ENCODE measurements at regions not wholly inside any gene's neighbourhood (a gene's known extent, or its start where the extent isn't known, plus 50 kb on each side); places are given as distances from the start of the nearest gene placed in this dataset.

DNA sequence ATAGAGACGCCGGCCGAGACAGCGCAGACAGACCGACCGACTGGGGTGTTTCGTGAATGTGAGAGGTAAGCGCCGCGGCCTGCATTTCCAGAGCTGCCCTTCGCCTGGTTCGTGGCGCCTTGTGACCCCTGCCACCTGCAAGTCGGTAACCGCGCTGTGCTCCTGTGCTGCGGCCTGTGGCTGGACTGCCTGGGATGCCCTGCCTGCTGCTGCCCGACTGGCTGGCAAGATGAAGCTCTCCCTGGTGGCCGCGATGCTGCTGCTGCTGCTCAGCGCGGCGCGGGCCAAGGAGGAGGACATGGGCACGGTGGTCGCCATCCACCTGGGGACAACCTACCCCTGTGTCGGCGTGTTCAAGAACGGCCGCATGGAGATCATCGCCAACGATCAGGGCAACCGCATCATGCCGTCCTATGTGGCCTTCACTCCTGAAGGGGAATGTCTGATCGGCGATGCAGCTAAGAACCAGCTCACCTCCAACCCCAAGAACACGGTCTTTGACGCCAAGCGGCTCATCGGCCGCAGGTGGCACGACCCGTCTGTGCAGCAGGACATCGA, 150.8 kb downstream of the RRAGC start:
- no peaks in the 10 kb centered on the region for H3K27me3 ChIP-seq
- DNase-seq (ENCODE audit: low read depth in 1 of 2, low spot score in 1 of 2), result no peak
- H3K4me3 ChIP-seq, result no peak overlapping the region
- H3K27ac ChIP-seq, result no peak overlapping the region
- no peaks in the 10 kb centered on the region for H3K4me1 ChIP-seq (ENCODE audit: low read depth)
- TF ChIP-seq, protein P1, sequence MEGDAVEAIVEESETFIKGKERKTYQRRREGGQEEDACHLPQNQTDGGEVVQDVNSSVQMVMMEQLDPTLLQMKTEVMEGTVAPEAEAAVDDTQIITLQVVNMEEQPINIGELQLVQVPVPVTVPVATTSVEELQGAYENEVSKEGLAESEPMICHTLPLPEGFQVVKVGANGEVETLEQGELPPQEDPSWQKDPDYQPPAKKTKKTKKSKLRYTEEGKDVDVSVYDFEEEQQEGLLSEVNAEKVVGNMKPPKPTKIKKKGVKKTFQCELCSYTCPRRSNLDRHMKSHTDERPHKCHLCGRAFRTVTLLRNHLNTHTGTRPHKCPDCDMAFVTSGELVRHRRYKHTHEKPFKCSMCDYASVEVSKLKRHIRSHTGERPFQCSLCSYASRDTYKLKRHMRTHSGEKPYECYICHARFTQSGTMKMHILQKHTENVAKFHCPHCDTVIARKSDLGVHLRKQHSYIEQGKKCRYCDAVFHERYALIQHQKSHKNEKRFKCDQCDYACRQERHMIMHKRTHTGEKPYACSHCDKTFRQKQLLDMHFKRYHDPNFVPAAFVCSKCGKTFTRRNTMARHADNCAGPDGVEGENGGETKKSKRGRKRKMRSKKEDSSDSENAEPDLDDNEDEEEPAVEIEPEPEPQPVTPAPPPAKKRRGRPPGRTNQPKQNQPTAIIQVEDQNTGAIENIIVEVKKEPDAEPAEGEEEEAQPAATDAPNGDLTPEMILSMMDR (IDR thresholded peaks at IDR 0.05; ENCODE audit: low read depth, low read length), result no peak
- H3K36me3 ChIP-seq, result no peaks in the 10 kb centered on the region
- no peaks in the 10 kb centered on the region for H3K9me3 ChIP-seq (ENCODE audit: low read depth)

DNA sequence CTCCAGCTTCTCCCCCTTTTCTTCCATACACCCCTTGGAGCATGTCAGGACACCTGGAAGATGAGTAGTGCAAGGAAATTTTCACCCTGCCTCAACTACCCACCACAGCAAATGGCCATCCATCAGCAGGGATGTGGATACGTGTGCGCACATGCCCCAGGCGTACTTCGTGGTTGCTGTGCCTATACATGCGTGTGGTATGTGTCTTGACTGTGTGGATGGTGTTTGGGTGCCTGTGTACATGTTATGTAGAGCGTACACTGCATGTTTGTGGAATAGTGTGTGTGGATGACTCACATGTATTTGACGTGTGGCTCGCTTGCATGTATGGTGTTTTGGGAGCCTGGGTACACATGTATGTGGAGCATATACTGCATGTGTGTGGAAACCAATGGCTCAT, 158.5 kb downstream of the RRAGC start:
- Histone ChIP-seq H3K27me3 (no peaks in the 10 kb centered on the region), H3K4me1 (ENCODE audit: low read depth) (no peaks in the 10 kb centered on the region), H3K9me3 (ENCODE audit: low read depth) (no peaks in the 10 kb centered on the region), H3K27ac (no peak overlapping the region), H3K36me3 (no peaks in the 10 kb centered on the region), H3K4me3 (no peak overlapping the region)
- no peak for DNase-seq (ENCODE audit: low read depth in 1 of 2, low spot score in 1 of 2)
- TF ChIP-seq, protein P1 (IDR thresholded peaks at IDR 0.05; ENCODE audit: low read depth, low read length), result no peak

DNA sequence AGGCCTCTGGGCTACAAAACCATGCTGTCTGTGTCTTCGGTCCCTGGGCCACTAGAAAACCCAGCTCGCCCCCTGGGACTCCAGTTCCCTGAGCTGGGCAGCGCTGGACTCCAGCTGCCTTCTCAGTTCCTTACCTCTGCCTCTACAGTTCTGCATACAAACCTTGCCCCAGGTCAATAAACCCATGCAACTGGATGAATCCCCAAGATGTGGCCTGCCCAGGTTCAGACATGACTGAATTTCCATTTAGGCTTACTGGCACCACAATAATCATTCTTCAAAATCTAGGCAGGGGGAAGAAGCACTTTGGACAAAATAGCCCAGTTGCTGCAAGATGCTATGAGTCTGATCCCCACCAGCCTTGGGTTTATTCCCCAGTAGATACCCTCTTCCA, 159.5 kb downstream of the RRAGC start:
- Histone ChIP-seq H3K27ac (no peak overlapping the region), H3K9me3 (ENCODE audit: low read depth) (no peaks in the 10 kb centered on the region), H3K27me3 (no peaks in the 10 kb centered on the region), H3K4me1 (ENCODE audit: low read depth) (no peaks in the 10 kb centered on the region), H3K4me3 (no peak overlapping the region), H3K36me3 (no peaks in the 10 kb centered on the region)
- TF ChIP-seq, protein P1 (IDR thresholded peaks at IDR 0.05; ENCODE audit: low read depth, low read length), result no peak
- DNase-seq (ENCODE audit: low read depth in 1 of 2, low spot score in 1 of 2), result no peak

DNA sequence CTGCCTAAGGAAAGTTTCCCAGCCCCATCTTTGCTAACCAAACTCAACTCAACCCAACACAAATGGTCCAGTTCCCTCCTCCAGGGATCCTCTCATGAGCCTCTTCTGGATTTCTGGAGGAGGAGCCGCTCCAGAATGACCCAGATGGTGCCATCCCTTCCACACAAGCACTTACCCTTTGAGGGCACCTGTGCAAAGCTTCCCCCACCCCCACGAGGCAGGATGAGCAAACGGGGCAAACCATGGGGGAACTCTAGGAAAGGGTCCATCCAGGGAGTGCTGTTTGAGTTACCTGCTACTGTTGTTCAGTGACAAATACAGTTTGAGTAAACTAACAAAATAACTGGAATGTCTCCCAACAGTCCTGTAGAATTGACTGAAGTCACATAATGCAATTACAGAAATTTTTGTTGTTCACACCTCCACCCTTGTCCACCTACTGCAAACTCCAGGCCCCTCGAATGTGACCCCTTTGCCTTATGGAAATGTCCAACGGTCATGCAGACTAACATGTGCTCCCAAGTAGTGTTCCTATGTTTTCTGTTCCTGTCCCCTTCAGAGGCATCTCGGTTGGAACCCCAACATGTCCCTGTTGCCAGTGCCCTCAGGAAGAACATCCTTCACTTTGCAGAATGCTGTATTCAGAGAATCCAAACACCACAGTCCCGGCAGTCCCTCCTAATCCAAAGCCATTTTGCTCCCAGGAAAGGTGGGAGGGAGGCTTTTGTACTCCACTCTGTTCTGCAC, 160.1 kb downstream of the RRAGC start:
- Histone ChIP-seq H3K27ac (no peak overlapping the region), H3K4me1 (ENCODE audit: low read depth) (no peaks in the 10 kb centered on the region), H3K9me3 (ENCODE audit: low read depth) (no peaks in the 10 kb centered on the region), H3K36me3 (no peaks in the 10 kb centered on the region), H3K4me3 (no peak overlapping the region), H3K27me3 (no peaks in the 10 kb centered on the region)
- TF ChIP-seq, protein P1 (IDR thresholded peaks at IDR 0.05; ENCODE audit: low read depth, low read length), result no peak
- no peak for DNase-seq (ENCODE audit: low read depth in 1 of 2, low spot score in 1 of 2)

DNA sequence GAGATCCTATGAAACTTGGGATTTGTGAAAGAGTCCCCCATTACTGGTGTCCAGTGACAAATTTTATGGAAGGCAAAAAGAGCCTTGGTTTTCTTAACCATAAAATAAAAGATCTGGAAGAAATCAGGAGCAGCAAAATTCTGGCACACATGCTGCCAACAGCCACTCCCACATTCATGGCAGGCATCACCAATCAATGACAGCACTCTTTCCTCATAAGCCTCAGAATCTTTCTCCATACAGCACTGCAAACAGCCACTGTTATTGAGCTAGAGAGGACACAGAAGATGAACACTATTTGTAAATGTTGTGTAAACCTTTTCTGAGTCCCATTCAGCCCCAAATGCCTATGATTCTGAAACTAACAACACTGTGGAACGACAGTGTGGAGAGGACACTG, 162.2 kb downstream of the RRAGC start:
- Histone ChIP-seq H3K9me3 (ENCODE audit: low read depth) (no peaks in the 10 kb centered on the region), H3K27me3 (no peaks in the 10 kb centered on the region), H3K4me3 (no peak overlapping the region), H3K36me3 (no peaks in the 10 kb centered on the region), H3K27ac (no peak overlapping the region), H3K4me1 (ENCODE audit: low read depth) (no peaks in the 10 kb centered on the region)
- DNase-seq (ENCODE audit: low read depth in 1 of 2, low spot score in 1 of 2), result no peak
- TF ChIP-seq, protein P1 (IDR thresholded peaks at IDR 0.05; ENCODE audit: low read depth, low read length), result no peak

Measured in cardiac muscle cell (in vitro differentiated cells and primary cell).